Activated CD8-positive, alpha-beta T cell treated with anti-CD3 and anti-CD28 coated beads for 36 hours (primary cell): ENCODE measurements at regions not wholly inside any gene's neighbourhood (a gene's known extent, or its start where the extent isn't known, plus 50 kb on each side); places are given as distances from the start of the nearest gene placed in this dataset.

Experiments used
- ATAC-seq: fragments of 200-7000 bp; cut with Tn5 transposase; one replicate; pipeline ENCODE4 v1.10.0; 2021; ENCODE audit warnings: mild to moderate bottlenecking, moderate library complexity
- CTCF ChIA-PET: fragments of 350-600 bp; sonication (Branson Sonifier 250); formaldehyde crosslinking; loops from one replicate; lab custom pipeline; 2021; ENCODE audit warnings: antibody characterized with exemption; lab: Charles Lee
- POLR2A ChIA-PET: fragments of 350-600 bp; sonication (Branson Sonifier 250); formaldehyde crosslinking; loops from one replicate; lab custom pipeline; 2021; ENCODE audit warnings: antibody characterized with exemption; lab: Charles Lee
- DNase-seq: peaks from one replicate; pipeline ENCODE4 v3.0.0-alpha.2; 2020
- H3K27ac Mint-ChIP-seq: one replicate; pipeline ENCODE4 v1.8.0; 2021; ENCODE audit warnings: mild to moderate bottlenecking, mixed read lengths
- H3K27me3 Mint-ChIP-seq: one replicate; pipeline ENCODE4 v1.8.0; 2021; ENCODE audit warnings: mixed read lengths
- H3K36me3 Mint-ChIP-seq: one replicate; pipeline ENCODE4 v1.8.0; 2021; ENCODE audit warnings: low read depth, mixed read lengths
- H3K4me1 Mint-ChIP-seq: one replicate; pipeline ENCODE4 v1.8.0; 2021; ENCODE audit warnings: low read depth, mixed read lengths
- H3K4me3 Mint-ChIP-seq: one replicate; pipeline ENCODE4 v1.8.0; 2021; ENCODE audit warnings: mild to moderate bottlenecking, moderate library complexity, mixed read lengths
- H3K9me3 Mint-ChIP-seq: one replicate; pipeline ENCODE4 v1.8.0; 2021; ENCODE audit warnings: mixed read lengths
- intact Hi-C: fragments of 100-400 bp; cut with micrococcal nuclease; formaldehyde crosslinking; loops from one replicate; pipeline ENCODE4 v1.10.0; 2022
- TF ChIP-seq, protein P1 (sequence below): fragments of 200-600 bp; IDR thresholded peaks from one replicate; pipeline ENCODE4 v1.8.0; 2022; ENCODE audit warnings: antibody characterized with exemption, mild to moderate bottlenecking

DNA sequence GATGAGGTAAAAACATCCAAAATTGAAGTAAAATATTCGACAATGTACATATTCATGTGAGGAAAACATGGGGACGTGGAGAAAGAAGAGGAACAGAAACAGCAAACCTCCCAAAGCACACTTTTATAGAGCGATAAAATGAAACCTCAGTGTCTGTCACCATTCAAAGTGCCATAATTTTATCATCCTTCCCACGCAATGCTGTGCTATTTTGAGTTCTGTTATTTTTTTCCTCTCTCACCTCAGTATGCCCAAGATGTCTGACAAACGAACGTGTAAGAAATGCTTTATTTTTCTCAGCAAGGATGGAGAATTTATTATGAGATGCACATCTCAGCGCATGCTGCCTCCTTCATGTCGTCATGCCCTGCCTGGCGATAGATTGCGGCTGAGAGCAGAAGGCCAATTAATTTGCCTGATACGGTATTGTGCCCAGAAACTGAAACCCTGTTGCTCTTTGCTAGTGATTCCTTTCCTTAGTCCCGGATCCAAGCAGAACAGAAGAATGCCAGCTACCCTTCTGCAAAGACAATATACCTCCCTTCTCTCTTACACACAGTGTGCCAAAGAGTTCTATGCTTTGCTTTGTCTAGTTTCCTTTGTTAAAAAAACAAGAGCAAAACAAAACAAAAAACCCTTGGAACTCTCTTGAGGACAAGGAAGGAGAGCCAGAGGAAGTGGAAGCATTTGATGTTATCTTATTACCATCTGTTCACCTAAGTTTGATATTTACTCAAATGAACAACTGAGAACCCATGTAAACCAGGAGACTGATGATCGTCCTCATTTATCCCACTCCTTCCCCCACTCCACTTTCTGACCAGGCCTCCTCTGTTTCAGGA, 192.4 kb downstream of the SEMA6A start:
- Mint-ChIP-seq H3K27me3 (no peaks in the 10 kb centered on the region), H3K36me3 (peaks cover 30% of the 10 kb centered on the region), H3K27ac (no peak overlapping the region), H3K9me3 (peaks cover 1% of the 10 kb centered on the region), H3K4me3 (no peak overlapping the region), H3K4me1 (no peaks in the 10 kb centered on the region)
- intact Hi-C loops: no loop called here
- POLR2A ChIA-PET: no interaction called here
- TF ChIP-seq, protein P1, sequence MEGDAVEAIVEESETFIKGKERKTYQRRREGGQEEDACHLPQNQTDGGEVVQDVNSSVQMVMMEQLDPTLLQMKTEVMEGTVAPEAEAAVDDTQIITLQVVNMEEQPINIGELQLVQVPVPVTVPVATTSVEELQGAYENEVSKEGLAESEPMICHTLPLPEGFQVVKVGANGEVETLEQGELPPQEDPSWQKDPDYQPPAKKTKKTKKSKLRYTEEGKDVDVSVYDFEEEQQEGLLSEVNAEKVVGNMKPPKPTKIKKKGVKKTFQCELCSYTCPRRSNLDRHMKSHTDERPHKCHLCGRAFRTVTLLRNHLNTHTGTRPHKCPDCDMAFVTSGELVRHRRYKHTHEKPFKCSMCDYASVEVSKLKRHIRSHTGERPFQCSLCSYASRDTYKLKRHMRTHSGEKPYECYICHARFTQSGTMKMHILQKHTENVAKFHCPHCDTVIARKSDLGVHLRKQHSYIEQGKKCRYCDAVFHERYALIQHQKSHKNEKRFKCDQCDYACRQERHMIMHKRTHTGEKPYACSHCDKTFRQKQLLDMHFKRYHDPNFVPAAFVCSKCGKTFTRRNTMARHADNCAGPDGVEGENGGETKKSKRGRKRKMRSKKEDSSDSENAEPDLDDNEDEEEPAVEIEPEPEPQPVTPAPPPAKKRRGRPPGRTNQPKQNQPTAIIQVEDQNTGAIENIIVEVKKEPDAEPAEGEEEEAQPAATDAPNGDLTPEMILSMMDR: no peak
- DNase-seq: no peak
- ATAC-seq: no peak
- CTCF ChIA-PET: no interaction called here

DNA sequence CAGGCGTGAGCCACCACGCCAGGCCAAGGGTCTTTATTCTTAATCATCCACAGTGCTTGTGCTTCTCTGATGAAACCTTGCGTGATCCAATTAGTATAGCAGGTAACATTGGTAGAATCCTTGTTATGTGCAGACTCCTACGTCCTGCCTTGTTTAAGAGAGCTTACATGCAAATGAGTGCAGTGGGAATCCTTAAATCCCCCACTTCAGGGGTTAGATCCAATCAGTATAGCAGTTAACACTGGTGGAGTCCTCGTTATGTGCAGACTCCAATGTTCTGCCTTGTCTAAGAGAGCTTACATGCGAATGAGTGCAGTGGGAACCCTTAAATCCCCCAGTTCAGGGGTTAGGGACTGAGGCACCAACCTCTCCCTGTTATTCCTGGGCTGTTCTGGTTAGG, 193.4 kb downstream of the SEMA6A start:
- Mint-ChIP-seq H3K27ac (no peak overlapping the region), H3K9me3 (peaks cover 1% of the 10 kb centered on the region), H3K36me3 (peaks cover 26% of the 10 kb centered on the region), H3K4me1 (no peaks in the 10 kb centered on the region), H3K27me3 (no peaks in the 10 kb centered on the region), H3K4me3 (no peak overlapping the region)
- ATAC-seq (no peak), DNase-seq (no peak)
- TF ChIP-seq, protein P1: no peak
- ChIA-PET CTCF (no interaction called here), POLR2A (no interaction called here)
- intact Hi-C loops: no loop called here

DNA sequence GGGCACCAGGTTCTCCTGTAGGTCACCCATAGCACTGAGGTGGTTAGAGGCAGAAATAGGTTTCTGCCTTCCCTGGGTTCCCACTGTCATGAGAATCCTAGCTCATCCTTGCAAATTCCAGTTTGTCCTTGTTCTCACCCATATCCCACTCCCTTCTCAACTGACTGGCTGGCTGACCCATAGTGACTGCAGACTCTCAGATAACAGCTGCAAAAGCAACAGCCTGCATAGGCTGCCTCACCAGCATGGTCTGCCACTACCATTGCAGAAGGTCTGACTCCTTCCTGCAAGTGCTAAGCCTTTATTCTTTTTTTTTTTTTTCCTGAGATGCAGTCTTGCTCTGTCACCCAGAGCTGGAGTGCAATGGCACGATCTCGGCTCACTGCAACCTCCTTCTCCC, 194.0 kb downstream of the SEMA6A start:
- Mint-ChIP-seq H3K36me3 (peaks cover 20% of the 10 kb centered on the region), H3K27me3 (no peaks in the 10 kb centered on the region), H3K4me3 (no peak overlapping the region), H3K9me3 (no peaks in the 10 kb centered on the region), H3K27ac (no peak overlapping the region), H3K4me1 (no peaks in the 10 kb centered on the region)
- DNase-seq (no peak), ATAC-seq (no peak)
- ChIA-PET POLR2A (no interaction called here), CTCF (no interaction called here)
- intact Hi-C loops: no loop called here
- TF ChIP-seq, protein P1: no peak

DNA sequence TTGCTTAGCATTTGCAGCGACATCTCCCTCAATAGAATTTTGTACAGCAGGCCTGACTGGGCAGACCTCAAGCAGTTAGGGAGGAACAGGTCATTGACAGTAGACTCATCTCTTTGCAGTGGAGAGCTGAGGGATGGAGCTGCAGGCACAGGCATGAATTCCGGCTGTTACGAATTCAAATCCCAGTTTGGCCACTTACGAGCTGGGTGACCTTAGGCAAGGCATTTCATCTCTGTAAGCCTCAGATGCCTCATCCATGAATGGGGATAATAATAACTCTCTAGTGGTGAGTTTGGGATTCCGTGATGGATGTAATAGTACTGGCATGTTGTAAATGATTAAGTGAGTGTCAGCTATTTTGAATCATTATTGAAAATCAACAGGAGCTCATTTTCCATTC, 195.3 kb downstream of the SEMA6A start:
- CTCF ChIA-PET: no interaction called here

DNA sequence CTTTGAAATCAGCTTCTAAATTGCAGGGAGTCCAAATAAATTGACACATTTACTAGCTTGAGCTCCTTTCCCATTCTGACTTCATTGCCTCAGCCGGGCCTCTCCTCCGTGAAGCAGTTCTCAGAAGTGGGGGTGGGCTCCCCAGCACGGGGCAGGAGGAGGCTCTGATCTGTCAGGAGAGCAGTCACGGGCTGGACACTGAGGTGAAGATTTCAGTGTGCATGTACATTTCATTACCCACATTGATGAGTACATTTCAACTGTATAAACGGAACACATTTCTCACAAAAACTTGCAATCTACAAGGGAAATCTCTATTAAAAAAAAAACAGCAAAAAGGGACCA, 195.9 kb downstream of the SEMA6A start:
- DNase-seq (no peak), ATAC-seq (no peak)
- Mint-ChIP-seq H3K36me3 (peaks cover 17% of the 10 kb centered on the region), H3K4me1 (peaks cover 3% of the 10 kb centered on the region), H3K4me3 (no peak overlapping the region), H3K27me3 (no peaks in the 10 kb centered on the region), H3K27ac (no peak overlapping the region), H3K9me3 (no peaks in the 10 kb centered on the region)
- CTCF ChIA-PET: no interaction called here
- intact Hi-C loops: no loop called here
- TF ChIP-seq, protein P1: no peak
- POLR2A ChIA-PET: no interaction called here

More for the DNA sequence above, 195.3 kb downstream of the SEMA6A start:
- TF ChIP-seq, protein P1: no peak
- no peak overlapping the region for H3K4me3 Mint-ChIP-seq
- intact Hi-C loops: no loop called here
- POLR2A ChIA-PET: no interaction called here
- peaks cover 3% of the 10 kb centered on the region for H3K4me1 Mint-ChIP-seq
- no peaks in the 10 kb centered on the region for H3K27me3 Mint-ChIP-seq
- peaks cover 18% of the 10 kb centered on the region for H3K36me3 Mint-ChIP-seq
- no peak for DNase-seq
- H3K27ac Mint-ChIP-seq: no peak overlapping the region
- no peak for ATAC-seq
- no peaks in the 10 kb centered on the region for H3K9me3 Mint-ChIP-seq
